ENCODE measurements at regions not wholly inside any gene's neighbourhood (a gene's known extent, or its start where the extent isn't known, plus 50 kb on each side); places are given as distances from the start of the nearest gene placed in this dataset.
"Not testable (repeated sequence)": the region's sequence is repeated elsewhere in the genome, so short reads cannot be mapped to it uniquely, and the experiment has no call there.

DNA sequence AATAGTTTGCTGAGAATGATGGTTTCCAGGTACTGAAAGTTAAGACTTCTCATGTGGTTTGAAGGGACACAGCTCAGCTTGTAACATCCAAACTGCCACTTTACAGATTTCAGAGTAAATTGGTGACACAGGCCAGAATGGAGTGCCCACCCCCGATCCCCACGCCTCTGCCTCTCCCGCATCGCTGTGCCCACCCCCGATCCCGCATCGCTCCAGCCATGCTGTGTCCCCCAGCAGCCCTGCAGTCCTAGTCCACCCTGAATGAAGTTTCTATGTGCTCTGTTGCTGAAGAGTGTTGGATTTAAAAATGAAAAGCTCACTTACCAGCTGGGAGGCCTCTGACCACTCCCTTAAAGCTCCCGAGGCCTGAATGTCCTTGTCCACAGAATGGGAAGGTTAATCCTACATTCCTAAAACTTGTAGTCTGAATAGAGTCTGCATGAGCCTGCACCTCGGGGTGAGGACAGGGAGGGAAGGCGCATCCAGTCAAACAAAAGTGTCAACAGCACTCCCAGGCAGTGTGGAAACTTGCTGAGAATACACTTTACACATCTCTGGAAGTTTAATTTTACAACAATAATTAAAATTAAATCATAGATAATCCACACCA, 176.4 kb upstream of the ID2 start:
- intact Hi-C loops (cut with DNase I) = no loop called here
- no peak for DNase-seq
- WGBS, 2 donors = 96% methylated on average over 9 of the region's 10 CpGs
- Histone ChIP-seq H3K36me3 (no peaks in the 10 kb centered on the region), H3K27ac (no peak overlapping the region), H3K27me3 (no peaks in the 10 kb centered on the region), H3K4me1 (peaks cover 0 to 10% of the 10 kb centered on the region in 2 donors), H3K9me3 (no peaks in the 10 kb centered on the region), H3K4me3 (replicated peaks in 1 of 3) (no peak overlapping the region)
- no peak for TF ChIP-seq POLR2A (IDR thresholded peaks at IDR 0.05)
- TF ChIP-seq, protein P1, sequence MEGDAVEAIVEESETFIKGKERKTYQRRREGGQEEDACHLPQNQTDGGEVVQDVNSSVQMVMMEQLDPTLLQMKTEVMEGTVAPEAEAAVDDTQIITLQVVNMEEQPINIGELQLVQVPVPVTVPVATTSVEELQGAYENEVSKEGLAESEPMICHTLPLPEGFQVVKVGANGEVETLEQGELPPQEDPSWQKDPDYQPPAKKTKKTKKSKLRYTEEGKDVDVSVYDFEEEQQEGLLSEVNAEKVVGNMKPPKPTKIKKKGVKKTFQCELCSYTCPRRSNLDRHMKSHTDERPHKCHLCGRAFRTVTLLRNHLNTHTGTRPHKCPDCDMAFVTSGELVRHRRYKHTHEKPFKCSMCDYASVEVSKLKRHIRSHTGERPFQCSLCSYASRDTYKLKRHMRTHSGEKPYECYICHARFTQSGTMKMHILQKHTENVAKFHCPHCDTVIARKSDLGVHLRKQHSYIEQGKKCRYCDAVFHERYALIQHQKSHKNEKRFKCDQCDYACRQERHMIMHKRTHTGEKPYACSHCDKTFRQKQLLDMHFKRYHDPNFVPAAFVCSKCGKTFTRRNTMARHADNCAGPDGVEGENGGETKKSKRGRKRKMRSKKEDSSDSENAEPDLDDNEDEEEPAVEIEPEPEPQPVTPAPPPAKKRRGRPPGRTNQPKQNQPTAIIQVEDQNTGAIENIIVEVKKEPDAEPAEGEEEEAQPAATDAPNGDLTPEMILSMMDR (IDR thresholded peaks at IDR 0.05) = no peak

DNA sequence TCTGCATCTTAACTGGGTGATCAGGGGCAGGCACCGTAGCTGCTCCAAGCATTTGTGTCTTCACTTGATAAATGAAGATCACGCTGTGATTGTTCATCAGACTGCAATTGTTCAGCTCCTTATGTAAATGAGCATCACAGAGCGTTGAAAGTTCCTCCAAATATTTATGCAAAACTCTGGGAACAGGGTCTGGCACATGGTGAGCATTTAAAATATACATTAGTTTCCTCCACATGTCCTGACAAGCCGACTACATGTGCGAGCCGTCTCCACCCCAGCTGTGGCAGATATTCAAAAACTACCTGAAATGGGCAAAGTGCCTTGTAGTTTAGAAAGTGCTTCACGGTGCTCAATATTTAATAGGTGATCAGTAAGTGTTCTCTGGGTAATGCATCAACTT, 175.1 kb upstream of the ID2 start:
- H3K27me3 ChIP-seq = no peaks in the 10 kb centered on the region
- H3K36me3 ChIP-seq = no peaks in the 10 kb centered on the region
- intact Hi-C loops (cut with DNase I) = no loop called here
- TF ChIP-seq POLR2A (IDR thresholded peaks at IDR 0.05) = no peak
- TF ChIP-seq, protein P1 (IDR thresholded peaks at IDR 0.05) = no peak
- DNase-seq = no peak
- H3K4me1 ChIP-seq = peaks cover 0 to 6% of the 10 kb centered on the region in 2 donors
- WGBS, 2 donors = 91 to 96% methylated on average over 7 of the region's 7 CpGs
- H3K27ac ChIP-seq = no peak overlapping the region
- H3K4me3 ChIP-seq (replicated peaks in 1 of 3) = no peak overlapping the region
- no peaks in the 10 kb centered on the region for H3K9me3 ChIP-seq

DNA sequence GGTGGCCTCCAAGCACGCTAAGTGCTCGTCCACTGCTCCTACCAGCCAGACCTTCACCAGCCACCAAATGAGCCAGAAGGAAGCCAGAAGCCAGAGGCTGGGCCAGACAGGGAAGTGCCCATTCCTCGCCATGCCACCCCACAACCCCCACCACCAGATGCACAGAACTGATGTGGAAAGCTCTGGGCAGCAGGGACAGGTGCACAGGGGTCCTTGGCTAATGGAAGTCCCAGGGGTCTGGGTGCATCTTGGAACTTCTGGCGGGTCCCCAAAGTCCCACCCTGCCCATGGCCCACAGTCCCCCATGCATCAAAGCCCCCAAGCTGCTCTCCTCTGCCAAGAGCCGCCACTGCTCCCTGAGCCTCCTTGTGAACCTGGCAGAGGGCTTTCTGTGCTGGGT, 173.1 kb upstream of the ID2 start:
- no peaks in the 10 kb centered on the region for H3K36me3 ChIP-seq
- no peak overlapping the region for H3K4me3 ChIP-seq (replicated peaks in 1 of 3)
- no peak overlapping the region for H3K27ac ChIP-seq
- no peaks in the 10 kb centered on the region for H3K9me3 ChIP-seq
- 90 to 100% methylated on average over 5 of the region's 5 CpGs for WGBS, 2 donors
- H3K27me3 ChIP-seq = no peaks in the 10 kb centered on the region
- intact Hi-C loops (cut with DNase I) = no loop called here
- TF ChIP-seq, protein P1 (IDR thresholded peaks at IDR 0.05) = no peak
- TF ChIP-seq POLR2A (IDR thresholded peaks at IDR 0.05) = no peak
- H3K4me1 ChIP-seq = no peaks in the 10 kb centered on the region
- no peak for DNase-seq

DNA sequence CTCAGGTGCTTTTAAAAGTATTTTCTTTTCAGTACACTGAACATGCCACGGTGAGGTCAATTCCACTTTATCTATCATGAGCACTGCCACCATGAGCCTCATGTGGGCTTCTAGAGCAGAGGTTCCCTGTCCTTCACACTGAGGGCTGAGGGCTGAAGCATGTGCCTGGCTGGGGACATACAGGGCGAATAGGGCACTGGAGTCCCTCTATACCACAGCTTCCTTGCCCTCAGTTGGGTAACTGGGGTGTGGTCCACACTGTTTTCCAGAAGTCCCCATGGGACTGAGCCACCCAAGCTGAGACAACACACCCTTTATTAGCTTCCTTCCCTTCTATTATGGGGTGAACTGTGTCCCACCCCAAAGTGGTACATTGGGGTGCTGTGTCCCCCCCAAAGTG, 172.2 kb upstream of the ID2 start:
- intact Hi-C loops (cut with DNase I) = no loop called here
- TF ChIP-seq, protein P1 (IDR thresholded peaks at IDR 0.05) = no peak
- no peak for TF ChIP-seq POLR2A (IDR thresholded peaks at IDR 0.05)
- H3K4me1 ChIP-seq = peaks cover 0 to 4% of the 10 kb centered on the region in 2 donors

DNA sequence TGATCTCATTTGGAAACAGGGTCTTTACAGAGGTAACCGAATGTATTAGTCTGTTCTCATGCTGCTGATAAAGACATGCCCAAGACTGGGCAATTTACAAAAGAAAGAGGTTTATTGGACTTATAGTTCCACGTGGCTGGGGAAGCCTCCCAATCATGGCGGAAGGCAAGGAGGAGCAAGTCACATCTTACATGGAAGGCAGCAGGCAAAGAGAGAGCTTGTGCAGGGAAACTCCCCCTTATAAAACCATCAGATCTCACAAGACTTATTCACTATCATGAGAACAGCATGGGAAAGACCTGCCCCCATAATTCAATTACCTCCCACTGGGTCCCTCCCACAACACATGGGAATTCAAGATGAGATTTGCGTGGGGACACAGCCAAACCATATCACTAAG, 171.8 kb upstream of the ID2 start:
- H3K4me1 ChIP-seq; H3K27me3 ChIP-seq; H3K36me3 ChIP-seq; intact Hi-C loops (cut with DNase I); H3K9me3 ChIP-seq; DNase-seq; H3K4me3 ChIP-seq (replicated peaks in 1 of 3); H3K27ac ChIP-seq: not testable (repeated sequence)
- WGBS, 2 donors = 92 to 93% methylated on average over 4 of the region's 4 CpGs

More for the DNA sequence above, 172.2 kb upstream of the ID2 start:
- H3K36me3 ChIP-seq = no peaks in the 10 kb centered on the region
- DNase-seq = no peak
- no peaks in the 10 kb centered on the region for H3K9me3 ChIP-seq
- no peak overlapping the region for H3K4me3 ChIP-seq (replicated peaks in 1 of 3)
- no peak overlapping the region for H3K27ac ChIP-seq
- no peaks in the 10 kb centered on the region for H3K27me3 ChIP-seq
- 89% methylated on average over 2 of the region's 2 CpGs for WGBS, 2 donors
